ENCODE measurements at regions not wholly inside any gene's neighbourhood (a gene's known extent, or its start where the extent isn't known, plus 50 kb on each side); places are given as distances from the start of the nearest gene placed in this dataset.

DNA sequence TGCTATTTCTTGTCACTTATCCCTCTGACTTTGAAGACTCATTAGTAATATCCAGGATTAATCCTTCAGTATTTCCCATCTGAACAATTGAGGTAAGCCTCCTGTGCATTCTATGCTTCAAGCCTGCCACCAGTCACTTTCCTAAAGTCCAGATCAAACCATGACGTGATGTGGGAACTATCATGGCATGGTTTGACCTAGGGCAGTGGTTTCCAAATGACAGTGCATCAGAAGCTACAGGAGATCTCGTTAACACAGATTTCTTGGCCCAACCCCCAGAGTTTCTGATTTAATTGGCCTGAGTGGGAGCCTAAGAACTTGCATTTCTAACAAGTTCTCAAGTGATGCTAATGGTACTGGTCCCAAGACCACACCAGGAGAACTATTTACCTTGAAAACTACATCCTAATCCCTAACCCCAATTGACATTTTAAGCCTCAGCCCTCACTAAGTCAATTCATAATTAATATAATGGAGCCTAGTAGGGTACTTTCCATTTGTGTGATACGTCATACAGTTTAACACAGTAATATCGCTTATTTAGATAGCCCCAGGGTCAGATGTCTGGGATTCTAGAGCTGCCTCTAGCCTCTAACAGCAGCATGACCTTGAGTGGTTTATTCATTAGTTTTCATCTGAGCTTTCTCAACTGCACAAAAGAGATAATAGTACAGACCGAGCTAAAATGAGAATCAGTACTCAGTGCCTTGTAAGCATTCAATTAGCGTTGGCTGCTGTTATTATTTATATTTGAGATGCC is 907.6 kb downstream of the TFAP2A start:
- no peak for DNase-seq

DNA sequence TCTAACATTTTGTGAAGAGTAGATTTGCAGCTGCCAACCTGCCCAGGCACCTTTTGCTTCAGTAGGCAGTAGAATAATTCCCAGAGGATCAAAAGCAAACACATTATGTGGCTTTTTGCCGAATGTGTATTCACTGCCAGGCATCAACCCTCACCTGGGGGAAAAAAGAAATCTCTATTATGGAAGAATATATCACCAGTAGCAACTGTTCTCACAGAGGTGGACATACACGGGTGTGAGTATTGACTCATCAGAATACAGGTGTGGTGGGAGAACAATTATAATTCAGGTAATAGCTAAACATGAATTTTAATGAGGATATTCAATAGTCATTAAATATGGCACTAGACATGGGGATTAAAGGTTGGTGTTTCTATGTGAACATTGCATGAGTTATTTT is 910.7 kb downstream of the TFAP2A start:
- no peak for DNase-seq

DNA sequence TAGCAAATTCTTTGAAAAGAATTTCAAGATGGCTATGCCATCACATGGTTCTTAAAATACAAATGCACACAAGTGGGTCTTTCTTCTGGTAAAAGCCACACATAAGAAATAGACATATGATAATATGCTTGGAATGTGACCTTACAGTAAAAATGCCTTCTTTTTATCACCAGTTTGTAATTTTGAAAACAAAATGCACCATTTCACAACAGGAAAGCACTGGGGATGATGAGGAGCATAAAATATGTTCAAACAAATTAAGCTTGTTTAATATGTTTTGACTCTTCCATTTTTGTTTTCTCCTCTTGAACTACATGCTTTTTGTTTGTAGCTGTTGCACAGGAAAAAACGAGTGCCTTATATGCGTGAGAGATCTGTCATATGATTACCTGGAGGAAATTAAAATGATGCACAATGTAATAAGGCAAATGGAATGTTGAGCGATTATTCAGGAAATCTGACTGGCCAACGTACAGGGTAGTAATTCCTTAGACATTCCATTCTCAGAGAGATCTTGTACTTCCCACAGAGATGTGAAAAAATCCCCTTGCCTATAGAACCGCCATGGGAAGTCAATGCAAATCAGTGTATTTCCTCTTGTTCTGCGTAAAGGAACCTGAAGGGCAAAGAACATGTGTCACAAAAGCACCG is 911.6 kb downstream of the TFAP2A start:
- DNase-seq: no peak

DNA sequence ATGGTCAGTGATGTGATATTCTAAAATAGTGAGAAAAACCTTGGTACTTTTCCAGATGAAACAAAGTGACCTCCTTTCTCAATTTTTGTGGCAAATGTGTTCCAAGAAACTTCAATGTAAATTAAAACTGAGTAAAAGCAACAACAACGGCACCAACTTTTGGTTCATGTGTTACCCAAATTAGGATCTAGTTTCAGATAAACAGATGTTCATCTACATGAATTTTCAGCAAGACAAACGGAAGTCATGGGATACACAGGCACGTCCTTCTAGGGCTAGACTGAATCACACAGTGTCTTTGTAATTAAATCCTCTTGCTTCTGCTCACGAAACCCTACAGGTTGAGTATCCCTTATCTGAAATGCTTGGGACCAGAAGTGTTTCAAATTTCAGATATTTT is 915.2 kb downstream of the TFAP2A start:
- DNase-seq: no peak

DNA sequence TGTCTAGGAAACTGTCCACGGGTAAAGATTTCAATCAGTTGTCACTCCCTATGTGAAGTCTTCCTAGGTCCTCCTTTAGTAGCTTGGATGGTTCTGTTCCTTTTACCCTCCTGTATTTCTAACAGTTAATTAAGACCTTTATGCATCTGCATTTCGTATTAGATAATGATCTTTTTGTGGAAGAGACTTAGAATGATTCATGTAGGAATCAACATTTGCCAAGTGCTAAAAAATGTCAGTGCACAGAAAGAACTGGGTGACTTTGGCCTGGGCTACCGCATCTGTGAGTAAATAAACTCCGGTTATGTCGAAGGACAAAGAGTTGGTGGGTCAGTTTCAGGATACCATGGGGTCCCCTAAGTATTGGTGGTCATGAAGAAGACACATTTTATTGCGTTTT is 918.0 kb downstream of the TFAP2A start:
- no peak for DNase-seq

DNA sequence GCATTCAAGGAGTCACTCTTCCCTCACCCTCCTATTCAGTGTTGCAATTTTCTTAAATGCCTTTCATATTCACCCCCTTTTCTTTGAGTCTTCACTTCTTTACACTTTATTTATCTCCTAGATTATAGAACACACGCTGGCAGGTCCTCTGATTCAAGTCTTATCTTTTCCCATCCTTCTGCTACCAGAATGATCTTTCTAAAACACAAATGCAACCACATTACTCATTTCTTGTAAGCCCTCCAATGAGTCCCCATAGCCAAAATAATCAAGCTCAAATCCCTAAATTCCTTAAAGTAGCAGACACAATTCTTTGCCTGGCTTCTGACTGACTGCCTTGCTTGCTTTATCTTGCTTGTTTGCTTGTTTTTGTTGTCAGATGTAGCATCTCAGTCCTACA is 920.0 kb downstream of the TFAP2A start:
- no peak for DNase-seq

DNA sequence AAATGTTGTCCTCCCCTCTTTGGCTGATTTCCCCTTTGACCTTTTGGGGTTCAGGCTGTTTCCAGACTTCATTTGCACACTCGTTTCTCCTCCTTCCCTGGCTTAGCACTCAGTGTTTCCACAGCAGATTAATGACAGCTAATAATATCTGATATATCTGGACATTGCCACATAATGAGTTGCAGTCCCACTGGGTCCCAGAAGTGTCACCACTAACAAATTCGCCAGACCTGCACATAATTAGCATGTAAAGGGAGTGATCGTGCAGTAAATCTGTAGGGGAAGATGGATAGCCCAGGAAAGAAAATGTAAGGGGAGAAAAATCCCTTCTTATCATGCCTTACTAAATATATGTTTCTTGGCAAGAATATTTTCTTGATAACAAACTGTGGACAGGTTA is 922.1 kb downstream of the TFAP2A start:
- DNase-seq: no peak

DNA sequence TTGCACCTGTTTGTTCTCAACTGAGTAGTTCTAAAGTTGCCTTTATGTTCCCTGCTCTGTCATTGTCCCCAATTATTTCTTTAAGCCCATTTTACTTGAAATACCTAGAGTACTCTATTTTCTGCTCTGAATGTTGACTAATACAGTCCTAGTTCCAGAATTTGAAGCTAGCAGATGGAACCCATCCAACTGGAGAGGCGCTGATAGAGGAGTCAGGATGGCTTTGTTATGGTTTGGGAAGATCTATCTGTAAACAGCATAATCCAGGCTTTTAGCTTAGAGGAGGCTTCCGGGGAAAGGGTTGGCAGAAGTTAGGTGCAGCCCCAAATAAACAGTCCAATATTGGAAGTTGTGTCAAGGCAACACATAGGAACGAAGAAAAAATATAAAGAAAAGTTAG is 927.7 kb downstream of the TFAP2A start:
- no peak for DNase-seq

DNA sequence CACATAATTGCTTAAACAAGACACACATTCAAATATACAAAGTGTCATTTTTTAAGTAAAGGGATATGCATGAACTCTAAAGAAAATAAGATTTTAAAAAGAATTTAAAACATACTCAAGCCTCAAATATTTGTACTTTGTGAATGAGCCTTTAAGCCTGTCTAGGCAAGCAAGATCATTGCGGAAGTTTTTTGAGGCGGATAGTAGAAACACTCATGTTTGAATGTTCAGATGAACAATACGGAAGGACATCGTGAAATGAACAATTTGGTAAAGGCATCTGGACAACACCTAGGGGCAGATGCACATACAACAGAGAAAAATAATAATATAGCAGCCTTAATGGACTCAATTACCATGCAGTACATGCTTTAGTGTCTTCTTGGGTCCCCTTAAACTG is 928.9 kb downstream of the TFAP2A start:
- DNase-seq: no peak

DNA sequence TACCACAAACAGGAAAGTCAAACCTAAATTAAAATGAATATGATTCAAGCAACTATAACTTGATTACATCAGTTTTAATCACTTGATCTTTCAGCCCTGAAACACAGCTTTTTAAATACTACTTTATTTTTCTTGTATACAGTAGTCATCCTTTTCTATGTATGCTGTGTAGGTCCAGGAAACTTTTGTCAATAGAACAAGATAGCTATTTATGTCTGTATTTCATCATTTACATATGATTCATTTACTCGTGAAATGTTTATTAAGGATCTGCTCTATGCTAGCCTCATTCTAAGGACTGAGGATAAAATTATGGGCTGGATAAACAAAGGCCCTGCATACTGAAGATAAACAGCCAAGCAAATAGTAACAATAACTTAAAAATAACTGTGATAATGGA is 930.2 kb downstream of the TFAP2A start:
- DNase-seq: no peak

DNA sequence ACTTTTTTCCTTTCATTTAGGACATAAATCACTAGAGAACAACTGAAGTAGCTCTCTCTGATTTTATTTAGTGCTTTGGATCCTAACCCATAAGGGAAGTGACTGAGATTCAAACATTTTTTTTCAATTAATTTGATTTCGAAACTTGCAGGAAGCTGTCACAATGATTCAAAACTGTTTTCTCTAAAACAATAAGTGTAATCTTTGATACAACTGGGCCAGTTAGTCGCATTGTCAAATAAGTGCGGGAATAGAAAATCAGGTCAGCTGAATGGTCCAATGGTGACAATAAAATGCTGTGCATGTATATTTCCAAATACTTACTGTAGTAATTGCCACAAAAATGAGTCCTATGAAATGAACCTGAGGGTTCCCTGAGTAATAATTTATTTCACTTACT is 930.8 kb downstream of the TFAP2A start:
- DNase-seq: no peak

DNA sequence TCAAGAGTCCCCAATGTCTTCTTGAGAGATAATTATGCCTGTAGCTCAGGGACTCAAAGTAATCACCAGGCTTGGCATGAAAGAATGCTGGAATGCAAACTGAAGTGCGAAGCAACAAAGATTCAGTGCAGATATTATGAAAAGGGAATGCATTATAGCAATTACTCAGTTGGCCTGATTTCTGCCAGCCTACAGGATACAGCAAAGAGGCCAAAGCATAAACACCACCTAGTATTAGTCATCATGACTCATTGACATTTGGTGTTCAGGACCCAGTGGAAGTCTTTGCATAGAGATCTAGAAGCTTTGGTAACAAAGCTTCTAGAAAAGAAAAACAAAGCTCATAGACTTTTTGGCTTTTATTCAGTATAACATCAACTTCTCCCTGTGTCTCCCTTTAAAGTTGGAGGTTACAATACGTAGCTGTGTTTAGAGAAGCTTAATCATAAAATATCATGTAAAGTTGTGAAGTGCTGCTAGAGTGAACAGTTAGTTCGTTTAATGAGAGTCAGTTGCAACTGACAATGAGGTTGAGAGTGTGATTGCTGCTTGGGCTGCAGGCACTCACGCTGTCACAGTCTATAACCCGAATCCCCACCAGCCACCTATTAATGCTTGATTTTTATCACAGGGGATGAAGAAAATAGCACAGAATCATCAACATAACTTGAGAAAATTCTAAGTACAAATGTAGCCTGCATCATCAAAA is 932.7 kb downstream of the TFAP2A start:
- no peak for DNase-seq

DNA sequence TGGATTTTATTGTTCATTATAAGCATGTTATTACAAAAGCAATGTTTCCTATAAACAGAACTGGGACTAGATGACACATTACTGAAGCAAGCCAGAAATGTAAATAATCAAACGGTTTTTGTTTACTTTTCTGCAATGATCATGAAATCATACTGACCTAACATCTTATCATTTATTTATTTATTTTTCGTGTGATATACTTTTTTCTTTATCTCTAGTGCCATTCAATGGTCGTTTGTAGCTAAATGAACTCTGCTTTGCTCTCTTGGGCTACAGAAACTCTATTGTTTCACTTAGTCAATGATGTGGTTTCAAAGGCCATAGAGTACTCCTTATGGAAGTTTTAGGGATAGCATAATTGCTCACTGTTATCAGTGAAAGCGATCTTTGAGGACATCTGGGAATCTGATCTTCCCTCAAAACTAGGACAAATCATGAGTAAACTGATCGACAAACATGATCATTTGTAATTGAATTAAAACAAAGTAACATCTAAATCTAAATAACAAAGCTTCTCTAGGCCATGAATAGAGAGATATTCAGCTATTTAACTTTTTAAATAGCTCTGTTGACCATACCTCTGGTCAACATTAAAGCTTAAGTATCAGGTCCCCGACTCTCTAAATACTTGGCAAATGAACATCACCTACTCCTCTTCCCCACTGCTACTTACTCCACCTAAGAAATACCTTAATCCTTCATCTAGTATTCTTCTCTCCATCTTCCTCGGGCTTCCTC is 933.4 kb downstream of the TFAP2A start:
- DNase-seq: no peak

DNA sequence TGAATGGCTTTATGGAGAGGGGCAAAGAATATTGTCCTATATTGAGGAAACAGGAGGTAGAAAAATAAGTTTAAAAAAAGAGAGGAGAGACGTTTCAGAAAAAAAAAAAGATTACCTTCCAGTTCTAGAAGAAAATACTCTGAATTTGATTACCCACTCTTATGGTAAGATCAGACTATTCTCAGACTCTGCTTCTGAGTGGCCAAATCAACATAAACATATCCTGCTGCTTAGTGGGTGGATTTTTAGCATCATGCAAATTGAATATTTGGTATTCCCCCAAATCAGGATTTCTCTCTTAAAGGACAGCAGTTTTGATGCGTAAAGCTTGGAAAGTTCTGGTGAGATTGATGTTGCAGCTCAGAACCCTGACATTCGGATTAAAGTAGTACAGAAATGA is 946.6 kb downstream of the TFAP2A start:
- DNase-seq: no peak

DNA sequence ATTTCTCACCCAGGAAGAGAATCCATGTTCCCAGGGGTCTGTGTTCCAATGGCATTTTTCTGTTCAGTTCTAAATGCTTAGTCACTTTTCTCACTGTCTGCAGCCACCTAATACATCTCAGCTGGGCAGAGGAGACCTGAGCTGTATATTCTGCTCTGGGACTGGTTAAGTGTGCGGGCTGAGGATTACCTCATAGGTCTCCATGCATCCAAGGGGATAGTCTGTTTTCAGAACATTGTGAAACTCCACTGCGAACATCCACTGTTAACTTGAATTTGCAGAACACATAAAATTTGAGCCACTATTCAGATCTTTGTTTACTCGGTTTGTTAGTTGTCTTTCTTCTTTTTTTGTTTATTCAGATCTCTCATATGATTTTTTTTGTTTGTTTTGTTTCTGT is 947.1 kb downstream of the TFAP2A start:
- no peak for DNase-seq

DNA sequence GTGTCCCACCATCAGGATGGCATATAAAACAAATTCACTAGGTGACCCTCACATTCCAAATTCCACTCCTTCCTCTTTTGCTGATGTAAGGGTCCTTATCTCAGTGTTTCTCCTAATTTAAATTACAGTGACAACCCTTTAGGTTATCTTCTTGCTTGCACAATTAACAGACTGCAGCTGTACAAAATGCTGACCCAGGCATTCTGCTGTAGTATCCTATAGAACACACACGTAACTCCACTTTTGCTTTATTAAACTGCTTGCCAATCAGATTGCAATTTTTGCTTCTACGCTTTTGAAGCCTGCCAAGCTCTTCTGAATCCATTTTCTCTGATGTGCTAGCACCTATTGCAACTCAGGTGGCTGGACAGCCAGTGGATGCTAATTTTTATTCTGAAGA is 950.3 kb downstream of the TFAP2A start:
- no peak for DNase-seq

DNA sequence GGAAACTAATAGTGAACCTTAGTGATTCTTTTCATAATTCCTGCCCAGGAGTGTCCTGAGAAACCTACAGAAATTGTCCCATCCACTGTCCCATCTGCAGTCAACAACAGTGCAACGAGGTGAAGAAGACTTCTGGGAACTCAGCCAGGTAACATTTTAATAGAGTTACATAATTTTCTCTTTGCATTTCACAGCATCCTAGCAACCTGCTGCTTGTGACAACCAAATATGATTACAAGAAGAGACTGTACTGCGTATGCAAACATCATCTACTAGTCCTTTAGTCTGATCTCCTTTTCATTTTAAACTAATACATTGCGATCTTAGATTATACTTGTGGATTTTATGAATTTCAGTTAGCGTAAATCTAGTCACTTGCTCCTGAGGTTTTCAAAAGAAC is 951.6 kb downstream of the TFAP2A start:
- no peak for DNase-seq

DNA sequence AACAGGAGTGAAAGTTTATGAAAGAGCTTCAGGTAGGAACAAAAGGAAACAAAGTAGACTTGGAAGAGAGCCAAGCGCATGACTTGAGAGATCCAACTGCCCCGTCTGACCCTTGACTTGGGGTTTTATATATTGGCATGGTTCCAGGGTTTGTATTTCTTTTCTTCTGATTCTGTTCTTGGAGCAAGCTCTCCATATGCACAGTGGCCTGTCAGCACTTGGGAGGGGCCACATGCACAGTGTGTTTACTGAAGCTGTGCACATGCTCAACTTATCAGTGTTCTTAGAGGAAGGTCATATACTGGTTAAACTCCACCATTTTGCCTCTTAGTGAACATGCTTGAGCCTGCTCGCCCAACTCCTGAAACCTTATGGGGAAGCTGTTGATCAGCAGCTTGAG is 953.7 kb downstream of the TFAP2A start:
- no peak for DNase-seq

DNA sequence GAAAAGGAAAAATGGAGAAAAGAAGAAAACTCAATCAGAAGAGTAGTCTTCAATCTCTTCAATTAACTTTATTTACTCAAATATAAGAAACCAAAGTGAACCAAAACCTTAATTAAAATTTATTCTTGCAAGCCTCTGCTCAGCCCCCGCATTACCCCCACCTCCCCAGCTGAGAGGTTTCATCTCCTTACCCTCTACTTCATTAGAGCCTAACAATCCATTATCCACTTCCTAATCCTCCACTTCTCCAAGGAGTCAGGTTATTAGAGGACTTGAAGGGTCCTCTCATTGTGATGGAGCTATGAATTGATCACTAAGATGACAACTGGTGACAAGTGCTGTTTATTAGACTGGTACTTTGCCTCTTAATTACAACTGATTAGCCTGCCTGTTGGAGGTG is 956.5 kb downstream of the TFAP2A start:
- DNase-seq: no peak

DNA sequence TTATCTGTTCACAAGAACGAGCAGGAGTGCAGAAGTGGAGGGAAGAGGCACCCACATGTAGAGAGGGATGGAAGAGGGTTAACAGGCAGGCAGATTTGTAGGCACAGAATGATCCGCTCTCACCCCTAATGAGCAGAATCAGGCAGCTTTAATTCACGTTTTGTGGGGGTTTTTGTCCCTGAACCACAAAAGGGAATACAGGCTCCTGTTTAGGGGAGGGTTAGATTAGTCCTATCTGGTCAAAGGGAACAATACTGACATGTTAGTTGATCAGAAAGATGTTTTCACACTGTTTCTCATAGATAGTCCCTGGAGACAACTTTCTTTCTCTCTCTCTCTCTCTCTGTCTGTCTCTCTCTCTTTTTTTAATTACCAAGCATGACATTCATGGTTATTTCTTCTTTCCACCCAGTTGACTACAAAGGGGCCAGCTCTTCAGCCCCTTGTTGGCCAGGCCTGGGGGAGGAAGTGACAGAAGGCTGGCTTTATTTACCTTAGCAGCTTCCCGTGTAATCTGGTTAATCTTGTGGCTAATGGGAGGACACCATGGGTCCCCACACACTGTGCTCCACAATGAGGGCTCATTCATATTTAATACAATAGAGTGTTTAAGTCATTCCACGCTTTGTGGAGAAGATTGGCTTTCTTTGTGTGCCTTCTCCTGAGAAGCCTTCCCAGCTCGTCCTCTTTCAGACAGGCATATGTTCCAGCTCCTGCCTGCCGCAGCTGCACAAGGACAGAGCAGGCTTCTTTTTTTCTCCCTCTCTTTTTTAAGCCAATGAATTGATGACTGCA is 958.8 kb downstream of the TFAP2A start:
- no peak for DNase-seq

DNA sequence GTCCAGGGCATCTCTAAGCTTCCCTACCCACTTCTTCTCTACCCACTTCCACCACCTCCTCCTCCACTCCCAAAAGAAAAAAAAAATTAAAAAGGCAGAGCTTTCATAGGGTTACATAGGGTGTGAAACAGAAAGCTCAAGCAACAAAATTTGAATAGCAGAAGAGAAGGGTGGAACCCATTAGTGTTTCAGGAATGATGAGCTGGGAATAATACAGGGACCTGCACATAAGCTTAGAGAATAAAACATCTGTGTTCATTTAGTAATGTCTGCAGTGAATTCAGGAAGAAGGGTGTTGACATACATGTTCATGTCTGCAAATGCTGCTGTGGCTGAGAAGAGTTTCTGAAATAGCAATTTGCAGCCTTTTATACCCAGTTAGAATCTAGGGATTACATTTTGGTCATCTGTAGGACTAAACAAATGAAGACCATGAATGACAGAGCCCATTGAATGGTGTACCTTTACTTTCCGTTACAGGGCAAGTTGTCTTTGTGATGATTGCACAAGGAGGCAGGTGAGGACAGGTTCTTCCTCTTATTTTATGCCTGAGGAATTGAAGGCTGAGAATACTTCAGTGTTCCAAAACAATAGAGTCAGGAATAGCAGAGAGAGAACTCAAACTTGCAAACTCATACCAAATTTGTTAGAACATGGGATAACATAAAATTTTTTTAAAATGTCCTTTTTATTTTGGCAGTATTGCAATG is 975.1 kb downstream of the TFAP2A start:
- no peak for DNase-seq

DNA sequence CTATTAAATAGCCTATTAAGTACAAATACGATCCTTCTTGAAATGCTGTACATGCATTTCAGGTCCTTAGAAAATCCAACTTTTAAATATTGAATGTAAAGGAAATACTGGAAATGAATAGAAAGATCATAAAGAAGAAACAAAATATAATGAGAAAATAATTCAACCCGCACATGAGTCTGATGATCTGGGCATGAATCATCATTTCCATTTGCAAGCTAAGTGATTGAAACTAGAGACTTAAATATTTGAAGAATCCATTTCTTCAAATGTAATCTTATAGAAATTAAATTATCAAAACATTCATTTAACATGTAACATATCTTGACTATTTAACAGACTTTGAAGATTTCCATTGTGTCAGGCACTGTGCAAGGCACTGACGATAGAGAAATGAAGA is 977.0 kb downstream of the TFAP2A start:
- DNase-seq: no peak
